Peyer's patch (tissue), 4 donors: ENCODE measurements at regions not wholly inside any gene's neighbourhood (a gene's known extent, or its start where the extent isn't known, plus 50 kb on each side); places are given as distances from the start of the nearest gene placed in this dataset.

Experiments
- DNase-seq, 3 donors: peaks; one replicate each; pipeline ENCODE4 v3.0.0-alpha.2; 2017 to 2019
- H3K27ac ChIP-seq, 4 donors: fragments of 200-600 bp; sonication (generic); one replicate each; pipeline ENCODE4 v1.5.1; 2016 to 2019
- H3K27me3 ChIP-seq, 2 donors: fragments of 200-600 bp; sonication (generic); one replicate each; pipeline ENCODE4 v1.5.1; 2019
- H3K36me3 ChIP-seq, 3 donors: fragments of 200-600 bp; sonication (generic); one replicate each; pipeline ENCODE4 v1.5.1; 2016 to 2019
- H3K4me1 ChIP-seq, 4 donors: fragments of 200-600 bp; sonication (generic); one replicate each; pipeline ENCODE4 v1.5.1; 2016 to 2019
- H3K4me3 ChIP-seq, 4 donors: fragments of 200-600 bp; sonication (generic); 1 replicate in 3 of 4; 2 replicates in 1 of 4; pipeline ENCODE4 v1.5.1; 2016 to 2019; ENCODE audit warnings: mild to moderate bottlenecking in 1 of 4
- H3K9me3 ChIP-seq, 4 donors: fragments of 200-600 bp; sonication (generic); one replicate each; pipeline ENCODE4 v1.5.1; 2016 to 2019; ENCODE audit warnings: mild to moderate bottlenecking in 1 of 4
- POLR2A ChIP-seq, 2 donors: fragments of 450-650 bp; IDR thresholded peaks; one replicate each; pipeline ENCODE4 v1.5.1; 2017; ENCODE audit warnings: antibody characterized with exemption in 2 of 2, mild to moderate bottlenecking in 2 of 2, moderate library complexity in 2 of 2
- TF ChIP-seq, protein P1 (sequence below), 6 experiments: fragments of 450-650 bp in 4 of 6; fragments of 200-600 bp in 2 of 6; sonication (generic) in 1 of 6; IDR thresholded peaks; one replicate each; pipeline ENCODE4 v1.5.1; 2017 to 2019; ENCODE audit warnings: antibody characterized with exemption in 6 of 6, mild to moderate bottlenecking in 3 of 6, moderate library complexity in 1 of 6

DNA sequence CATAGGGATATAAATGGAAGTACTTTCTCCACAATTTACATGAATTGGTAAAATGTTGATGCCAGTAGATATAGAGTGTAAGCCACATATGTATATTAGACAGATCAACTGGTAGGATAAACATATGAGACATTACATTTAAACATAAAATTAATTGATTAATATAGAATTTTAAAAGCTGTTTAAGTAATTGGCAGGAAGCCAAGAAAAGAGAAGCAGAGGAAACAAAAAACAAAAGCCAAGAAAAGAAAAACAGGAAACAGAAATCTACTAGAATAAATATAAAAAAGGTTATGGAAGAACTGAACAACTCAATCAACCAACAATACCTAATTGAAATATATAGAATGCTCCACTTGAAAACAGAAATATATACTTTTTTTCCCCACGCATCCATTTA, 920.1 kb upstream of the TMEFF2 start:
- H3K27me3 ChIP-seq = no peaks in the 10 kb centered on the region
- TF ChIP-seq, protein P1, sequence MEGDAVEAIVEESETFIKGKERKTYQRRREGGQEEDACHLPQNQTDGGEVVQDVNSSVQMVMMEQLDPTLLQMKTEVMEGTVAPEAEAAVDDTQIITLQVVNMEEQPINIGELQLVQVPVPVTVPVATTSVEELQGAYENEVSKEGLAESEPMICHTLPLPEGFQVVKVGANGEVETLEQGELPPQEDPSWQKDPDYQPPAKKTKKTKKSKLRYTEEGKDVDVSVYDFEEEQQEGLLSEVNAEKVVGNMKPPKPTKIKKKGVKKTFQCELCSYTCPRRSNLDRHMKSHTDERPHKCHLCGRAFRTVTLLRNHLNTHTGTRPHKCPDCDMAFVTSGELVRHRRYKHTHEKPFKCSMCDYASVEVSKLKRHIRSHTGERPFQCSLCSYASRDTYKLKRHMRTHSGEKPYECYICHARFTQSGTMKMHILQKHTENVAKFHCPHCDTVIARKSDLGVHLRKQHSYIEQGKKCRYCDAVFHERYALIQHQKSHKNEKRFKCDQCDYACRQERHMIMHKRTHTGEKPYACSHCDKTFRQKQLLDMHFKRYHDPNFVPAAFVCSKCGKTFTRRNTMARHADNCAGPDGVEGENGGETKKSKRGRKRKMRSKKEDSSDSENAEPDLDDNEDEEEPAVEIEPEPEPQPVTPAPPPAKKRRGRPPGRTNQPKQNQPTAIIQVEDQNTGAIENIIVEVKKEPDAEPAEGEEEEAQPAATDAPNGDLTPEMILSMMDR (IDR thresholded peaks at IDR 0.05) = no peak
- TF ChIP-seq POLR2A (IDR thresholded peaks at IDR 0.05) = no peak
- H3K9me3 ChIP-seq = no peaks in the 10 kb centered on the region
- H3K36me3 ChIP-seq = no peaks in the 10 kb centered on the region
- H3K27ac ChIP-seq = no peak overlapping the region
- H3K4me3 ChIP-seq = no peak overlapping the region
- no peak for DNase-seq
- no peaks in the 10 kb centered on the region for H3K4me1 ChIP-seq

- Histone ChIP-seq H3K4me1 (no peaks in the 10 kb centered on the region), H3K4me3 (no peak overlapping the region), H3K27ac (no peak overlapping the region), H3K36me3 (no peaks in the 10 kb centered on the region), H3K27me3 (no peaks in the 10 kb centered on the region), H3K9me3 (no peaks in the 10 kb centered on the region)
- no peak for DNase-seq
- TF ChIP-seq, protein P1 (IDR thresholded peaks at IDR 0.05) = no peak
- TF ChIP-seq POLR2A (IDR thresholded peaks at IDR 0.05) = no peak
These were observed 918.3 kb upstream of the TMEFF2 start for GRCh38 chr2:193112986-193113385.

DNA sequence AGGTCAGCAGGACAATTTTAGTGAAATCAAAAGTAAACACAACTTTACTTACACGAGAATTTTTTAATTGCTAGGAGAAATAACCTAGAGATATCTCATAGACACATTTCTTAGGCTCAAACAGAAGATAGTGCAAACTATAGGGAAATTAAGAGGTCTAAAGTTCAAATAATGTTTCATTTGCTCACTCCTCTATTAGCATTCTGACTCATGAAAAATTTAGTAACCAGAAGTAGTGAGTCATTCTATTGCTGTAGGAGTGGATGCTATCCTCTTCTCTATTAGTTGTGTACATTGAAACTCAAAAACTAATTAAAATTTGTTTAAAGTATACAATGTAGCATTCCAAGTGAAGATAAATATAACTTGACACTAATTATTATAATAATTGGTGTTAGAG, 908.3 kb upstream of the TMEFF2 start:
- no peak overlapping the region for H3K4me3 ChIP-seq
- H3K4me1 ChIP-seq = no peaks in the 10 kb centered on the region
- no peaks in the 10 kb centered on the region for H3K36me3 ChIP-seq
- H3K27me3 ChIP-seq = no peaks in the 10 kb centered on the region
- H3K9me3 ChIP-seq = no peaks in the 10 kb centered on the region
- no peak for TF ChIP-seq POLR2A (IDR thresholded peaks at IDR 0.05)
- TF ChIP-seq, protein P1 (IDR thresholded peaks at IDR 0.05) = no peak
- H3K27ac ChIP-seq = no peak overlapping the region
- no peak for DNase-seq

GRCh38 chr2:193101591-193101990, 906.9 kb upstream of the TMEFF2 start:
- no peak for TF ChIP-seq POLR2A (IDR thresholded peaks at IDR 0.05)
- TF ChIP-seq, protein P1 (IDR thresholded peaks at IDR 0.05) = no peak
- no peaks in the 10 kb centered on the region for H3K27me3 ChIP-seq
- H3K36me3 ChIP-seq = no peaks in the 10 kb centered on the region
- no peak overlapping the region for H3K27ac ChIP-seq
- no peaks in the 10 kb centered on the region for H3K9me3 ChIP-seq
- no peaks in the 10 kb centered on the region for H3K4me1 ChIP-seq
- no peak overlapping the region for H3K4me3 ChIP-seq
- DNase-seq = no peak

GRCh38 chr2:193088026-193088425, 893.3 kb upstream of the TMEFF2 start:
- DNase-seq = no peak

More at GRCh38 chr2:193088026-193088425, 893.3 kb upstream of the TMEFF2 start:
- Histone ChIP-seq H3K27ac (no peak overlapping the region), H3K27me3 (no peaks in the 10 kb centered on the region), H3K9me3 (no peaks in the 10 kb centered on the region), H3K4me1 (no peaks in the 10 kb centered on the region), H3K4me3 (no peak overlapping the region), H3K36me3 (no peaks in the 10 kb centered on the region)
- no peak for TF ChIP-seq POLR2A (IDR thresholded peaks at IDR 0.05)
- TF ChIP-seq, protein P1 (IDR thresholded peaks at IDR 0.05) = no peak
